ENCODE measurements at regions not wholly inside any gene's neighbourhood (a gene's known extent, or its start where the extent isn't known, plus 50 kb on each side); places are given as distances from the start of the nearest gene placed in this dataset.

DNA sequence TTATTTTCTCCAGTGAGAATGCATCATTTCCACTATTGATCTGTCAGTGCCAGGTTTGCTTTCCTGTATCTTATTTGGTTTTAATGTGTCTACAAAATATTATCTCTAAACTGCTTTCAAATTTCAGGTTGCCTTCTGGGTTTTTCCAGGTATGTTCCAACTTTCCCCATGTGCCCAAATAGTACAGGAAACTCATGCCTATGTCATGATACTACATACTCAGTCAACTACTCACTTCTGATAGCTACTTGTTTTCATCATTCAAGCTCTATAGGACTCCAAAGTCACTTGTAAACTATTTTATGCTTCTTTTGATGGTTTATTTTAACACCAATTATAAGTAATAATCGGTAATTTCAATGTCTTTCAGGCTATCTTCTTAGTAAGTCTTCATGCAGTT is 134.8 kb upstream of the TTC14 start:
- H3K27ac ChIP-seq, result no peak overlapping the region
- DNase-seq, result no peak
- H3K27me3 ChIP-seq (ENCODE audit: insufficient read depth, low read depth, severe bottlenecking), result no peaks in the 10 kb centered on the region
- no peak overlapping the region for H3K4me3 ChIP-seq (ENCODE audit: low read depth, low read length)
- H3K9me3 ChIP-seq (ENCODE audit: severe bottlenecking), result no peaks in the 10 kb centered on the region
- no peaks in the 10 kb centered on the region for H3K36me3 ChIP-seq
- TF ChIP-seq, protein P1, sequence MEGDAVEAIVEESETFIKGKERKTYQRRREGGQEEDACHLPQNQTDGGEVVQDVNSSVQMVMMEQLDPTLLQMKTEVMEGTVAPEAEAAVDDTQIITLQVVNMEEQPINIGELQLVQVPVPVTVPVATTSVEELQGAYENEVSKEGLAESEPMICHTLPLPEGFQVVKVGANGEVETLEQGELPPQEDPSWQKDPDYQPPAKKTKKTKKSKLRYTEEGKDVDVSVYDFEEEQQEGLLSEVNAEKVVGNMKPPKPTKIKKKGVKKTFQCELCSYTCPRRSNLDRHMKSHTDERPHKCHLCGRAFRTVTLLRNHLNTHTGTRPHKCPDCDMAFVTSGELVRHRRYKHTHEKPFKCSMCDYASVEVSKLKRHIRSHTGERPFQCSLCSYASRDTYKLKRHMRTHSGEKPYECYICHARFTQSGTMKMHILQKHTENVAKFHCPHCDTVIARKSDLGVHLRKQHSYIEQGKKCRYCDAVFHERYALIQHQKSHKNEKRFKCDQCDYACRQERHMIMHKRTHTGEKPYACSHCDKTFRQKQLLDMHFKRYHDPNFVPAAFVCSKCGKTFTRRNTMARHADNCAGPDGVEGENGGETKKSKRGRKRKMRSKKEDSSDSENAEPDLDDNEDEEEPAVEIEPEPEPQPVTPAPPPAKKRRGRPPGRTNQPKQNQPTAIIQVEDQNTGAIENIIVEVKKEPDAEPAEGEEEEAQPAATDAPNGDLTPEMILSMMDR (IDR thresholded peaks at IDR 0.05; ENCODE audit: low read depth, low read length), result no peak

DNA sequence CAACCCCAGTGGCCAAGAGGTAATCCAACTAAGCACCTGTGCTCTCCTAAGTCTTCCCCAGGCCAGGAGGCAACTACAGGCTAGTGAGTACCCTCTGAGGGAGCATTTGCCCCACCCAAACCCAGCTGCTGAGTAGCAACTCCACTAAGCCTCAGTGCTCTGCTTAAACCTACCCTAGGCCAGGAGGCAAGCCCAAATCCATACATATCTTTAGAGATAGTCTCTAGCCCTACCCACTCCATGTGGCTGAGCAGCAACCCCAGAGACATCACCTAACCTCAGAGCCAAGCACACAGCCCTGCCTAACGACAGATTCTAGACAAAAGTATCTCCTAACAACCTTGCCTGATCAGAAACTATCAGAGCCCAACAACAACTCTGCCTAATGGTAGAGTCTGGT is 132.8 kb upstream of the TTC14 start:
- Histone ChIP-seq H3K9me3 (ENCODE audit: severe bottlenecking) (no peaks in the 10 kb centered on the region), H3K27ac (no peak overlapping the region), H3K36me3 (no peaks in the 10 kb centered on the region), H3K4me3 (ENCODE audit: low read depth, low read length) (no peak overlapping the region), H3K27me3 (ENCODE audit: insufficient read depth, low read depth, severe bottlenecking) (no peaks in the 10 kb centered on the region)
- peak; percentile 12 for DNase-seq
- TF ChIP-seq, protein P1 (IDR thresholded peaks at IDR 0.05; ENCODE audit: low read depth, low read length), result no peak

DNA sequence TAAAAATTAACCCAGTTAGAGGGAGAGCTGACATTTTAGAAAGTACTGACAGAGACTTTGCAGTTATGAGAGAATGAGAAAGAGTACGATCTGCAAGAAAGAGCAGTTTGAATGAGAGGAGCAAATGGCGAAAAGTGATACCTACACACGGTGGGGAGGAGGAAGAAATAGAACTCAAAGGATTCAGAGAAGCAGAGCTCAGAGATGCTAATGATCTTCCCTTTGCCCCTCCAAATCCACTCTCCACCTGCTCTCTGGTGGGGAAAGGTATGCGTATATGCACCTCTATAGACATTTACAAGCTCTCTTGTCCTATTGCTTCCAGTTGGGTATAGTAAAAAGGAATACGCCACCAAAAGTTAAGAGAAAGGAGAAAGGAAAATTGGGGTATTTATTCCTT is 123.3 kb upstream of the TTC14 start:
- Histone ChIP-seq H3K9me3 (ENCODE audit: severe bottlenecking) (no peaks in the 10 kb centered on the region), H3K27ac (peak overlapping the region; percentile 28), H3K36me3 (no peaks in the 10 kb centered on the region), H3K27me3 (ENCODE audit: insufficient read depth, low read depth, severe bottlenecking) (no peaks in the 10 kb centered on the region), H3K4me3 (ENCODE audit: low read depth, low read length) (no peak overlapping the region)
- TF ChIP-seq, protein P1 (IDR thresholded peaks at IDR 0.05; ENCODE audit: low read depth, low read length), result no peak
- DNase-seq, result no peak

DNA sequence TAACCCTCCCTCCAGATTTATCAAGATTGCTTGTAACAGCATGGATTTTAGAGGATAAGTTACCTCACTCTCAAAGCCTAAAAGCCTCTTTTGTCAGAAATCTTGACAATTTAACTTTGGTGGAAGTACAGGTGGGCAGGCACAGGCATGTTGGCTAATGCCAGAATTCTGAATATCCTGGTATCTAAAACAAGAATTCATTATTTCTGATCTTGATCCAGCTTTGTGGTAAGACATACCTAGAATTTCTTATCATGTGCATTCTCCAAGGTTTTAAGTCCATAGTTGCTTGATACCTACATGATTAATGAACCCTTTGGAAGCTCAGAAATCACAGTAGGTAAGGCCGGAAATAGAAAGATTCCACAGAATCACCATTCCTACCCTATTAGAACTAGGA is 109.9 kb upstream of the TTC14 start:
- H3K27ac ChIP-seq, result no peak overlapping the region
- TF ChIP-seq, protein P1 (IDR thresholded peaks at IDR 0.05; ENCODE audit: low read depth, low read length), result no peak
- H3K4me3 ChIP-seq (ENCODE audit: low read depth, low read length), result no peak overlapping the region
- H3K9me3 ChIP-seq (ENCODE audit: severe bottlenecking), result no peaks in the 10 kb centered on the region
- H3K36me3 ChIP-seq, result no peaks in the 10 kb centered on the region
- no peaks in the 10 kb centered on the region for H3K27me3 ChIP-seq (ENCODE audit: insufficient read depth, low read depth, severe bottlenecking)
- peak; percentile 29 for DNase-seq

GRCh38 chr3:180496995-180497394 is 105.0 kb upstream of the TTC14 start:
- Histone ChIP-seq H3K27me3 (ENCODE audit: insufficient read depth, low read depth, severe bottlenecking) (no peaks in the 10 kb centered on the region), H3K27ac (no peak overlapping the region), H3K36me3 (no peaks in the 10 kb centered on the region), H3K9me3 (ENCODE audit: severe bottlenecking) (peaks cover 16% of the 10 kb centered on the region), H3K4me3 (ENCODE audit: low read depth, low read length) (no peak overlapping the region)
- TF ChIP-seq, protein P1 (IDR thresholded peaks at IDR 0.05; ENCODE audit: low read depth, low read length), result no peak
- no peak for DNase-seq

- TF ChIP-seq, protein P1 (IDR thresholded peaks at IDR 0.05; ENCODE audit: low read depth, low read length), result no peak
- H3K9me3 ChIP-seq (ENCODE audit: severe bottlenecking), result no peaks in the 10 kb centered on the region
- no peak overlapping the region for H3K27ac ChIP-seq
- H3K36me3 ChIP-seq, result no peaks in the 10 kb centered on the region
- H3K27me3 ChIP-seq (ENCODE audit: insufficient read depth, low read depth, severe bottlenecking), result no peaks in the 10 kb centered on the region
- H3K4me3 ChIP-seq (ENCODE audit: low read depth, low read length), result no peak overlapping the region
- DNase-seq, result no peak
These were observed 85.6 kb upstream of the TTC14 start for GRCh38 chr3:180516368-180516767.

All from WERI-Rb-1 (cell line).